HG03135 (cell line): ENCODE measurements at regions not wholly inside any gene's neighbourhood (a gene's known extent, or its start where the extent isn't known, plus 50 kb on each side); places are given as distances from the start of the nearest gene placed in this dataset.

Source experiments
- ATAC-seq: cut with Tn5 transposase; IDR thresholded peaks from one replicate; pipeline ENCODE4 v1.9.1; 2021; ENCODE audit warnings: mild to moderate bottlenecking, moderate library complexity; ENCODE audit not compliant: unreplicated experiment

- no peak for ATAC-seq
Observed at GRCh38 chr16:86824751-86825296, 246.5 kb downstream of the FOXL1 start.

GRCh38 chr16:86825631-86826030 lies 247.3 kb downstream of the FOXL1 start:
- ATAC-seq: no peak

GRCh38 chr16:86826941-86827340 lies 248.6 kb downstream of the FOXL1 start:
- no peak for ATAC-seq

GRCh38 chr16:86827521-86827920 lies 249.2 kb downstream of the FOXL1 start:
- ATAC-seq: no peak

GRCh38 chr16:86828202-86828601 lies 249.9 kb downstream of the FOXL1 start:
- no peak for ATAC-seq

- no peak for ATAC-seq
Observed at GRCh38 chr16:86828653-86829052, 250.3 kb downstream of the FOXL1 start.

GRCh38 chr16:86831366-86831765 lies 253.0 kb downstream of the FOXL1 start:
- no peak for ATAC-seq

- ATAC-seq: no peak
Observed at GRCh38 chr16:86833136-86833535, 254.8 kb downstream of the FOXL1 start.

GRCh38 chr16:86834451-86835035 lies 256.2 kb downstream of the FOXL1 start:
- no peak for ATAC-seq

- ATAC-seq: no peak
Observed at GRCh38 chr16:86835982-86836381, 257.6 kb downstream of the FOXL1 start.

- ATAC-seq: no peak
Observed at GRCh38 chr16:86836503-86837129, 258.3 kb downstream of the FOXL1 start.

GRCh38 chr16:86843812-86844211 lies 265.5 kb downstream of the FOXL1 start:
- ATAC-seq: no peak

- ATAC-seq: no peak
Observed at GRCh38 chr16:86844695-86845094, 266.3 kb downstream of the FOXL1 start.

GRCh38 chr16:86846136-86846535 lies 267.8 kb downstream of the FOXL1 start:
- no peak for ATAC-seq

- no peak for ATAC-seq
Observed at GRCh38 chr16:86848821-86849220, 270.5 kb downstream of the FOXL1 start.

GRCh38 chr16:86850670-86851069 lies 272.3 kb downstream of the FOXL1 start:
- no peak for ATAC-seq

- no peak for ATAC-seq
Observed at GRCh38 chr16:86852135-86852534, 273.8 kb downstream of the FOXL1 start.

GRCh38 chr16:86854058-86854621 lies 275.8 kb downstream of the FOXL1 start:
- no peak for ATAC-seq

- ATAC-seq: no peak
Observed at GRCh38 chr16:86854626-86855294, 276.4 kb downstream of the FOXL1 start.

GRCh38 chr16:86856946-86857586 lies 278.7 kb downstream of the FOXL1 start:
- no peak for ATAC-seq

- ATAC-seq: no peak
Observed at GRCh38 chr16:86857807-86858206, 279.5 kb downstream of the FOXL1 start.
